GM18498 (cell line): ENCODE measurements at regions not wholly inside any gene's neighbourhood (a gene's known extent, or its start where the extent isn't known, plus 50 kb on each side); places are given as distances from the start of the nearest gene placed in this dataset.
"Not testable (repeated sequence)": the region's sequence is repeated elsewhere in the genome, so short reads cannot be mapped to it uniquely, and the experiment has no call there.

Source experiments
- ATAC-seq: cut with Tn5 transposase; IDR thresholded peaks from one replicate; pipeline ENCODE4 v1.9.1; 2021; ENCODE audit warnings: mild to moderate bottlenecking, moderate library complexity; ENCODE audit not compliant: unreplicated experiment

- ATAC-seq: no peak
Measured at GRCh38 chr20:22842793-22843192, 192.3 kb upstream of the SSTR4 start.

DNA sequence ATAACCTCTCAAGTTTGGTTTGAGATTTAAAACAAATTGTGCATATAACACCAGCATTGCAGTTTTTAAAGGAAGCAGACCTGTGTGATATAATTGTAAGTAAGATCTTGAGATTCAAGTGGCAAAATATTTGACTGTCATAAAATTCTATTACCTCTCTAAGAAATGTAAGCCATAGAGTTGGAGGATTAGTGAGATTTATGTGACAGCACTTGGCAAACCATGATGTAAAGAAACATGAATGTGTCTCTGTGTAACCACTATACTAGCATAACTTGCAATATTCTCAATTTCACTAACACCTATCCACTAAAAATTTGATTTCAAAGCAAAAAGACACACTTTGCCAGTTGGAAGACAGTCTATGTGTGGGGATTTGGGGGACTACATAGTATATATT is 190.2 kb upstream of the SSTR4 start:
- ATAC-seq: no peak

- ATAC-seq: no peak
Measured at GRCh38 chr20:22846863-22847262, 188.2 kb upstream of the SSTR4 start.

DNA sequence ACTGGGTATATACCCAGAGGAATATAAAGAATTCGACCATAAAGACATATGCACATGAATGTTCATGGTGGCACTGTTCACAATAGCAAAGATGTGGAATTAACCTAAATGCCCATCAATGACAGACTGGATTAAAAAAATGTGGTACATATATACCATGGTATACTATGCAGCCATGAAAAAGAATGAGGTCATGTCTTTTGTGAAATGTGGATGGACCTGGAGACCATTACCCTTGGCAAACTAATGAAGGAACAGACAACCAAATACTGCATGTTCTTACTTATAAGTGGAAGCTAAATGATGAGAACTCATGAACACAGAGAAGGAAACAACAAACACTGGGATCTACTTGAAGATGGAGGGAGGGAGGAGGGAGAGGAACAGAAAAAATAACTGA is 186.7 kb upstream of the SSTR4 start:
- no peak for ATAC-seq

DNA sequence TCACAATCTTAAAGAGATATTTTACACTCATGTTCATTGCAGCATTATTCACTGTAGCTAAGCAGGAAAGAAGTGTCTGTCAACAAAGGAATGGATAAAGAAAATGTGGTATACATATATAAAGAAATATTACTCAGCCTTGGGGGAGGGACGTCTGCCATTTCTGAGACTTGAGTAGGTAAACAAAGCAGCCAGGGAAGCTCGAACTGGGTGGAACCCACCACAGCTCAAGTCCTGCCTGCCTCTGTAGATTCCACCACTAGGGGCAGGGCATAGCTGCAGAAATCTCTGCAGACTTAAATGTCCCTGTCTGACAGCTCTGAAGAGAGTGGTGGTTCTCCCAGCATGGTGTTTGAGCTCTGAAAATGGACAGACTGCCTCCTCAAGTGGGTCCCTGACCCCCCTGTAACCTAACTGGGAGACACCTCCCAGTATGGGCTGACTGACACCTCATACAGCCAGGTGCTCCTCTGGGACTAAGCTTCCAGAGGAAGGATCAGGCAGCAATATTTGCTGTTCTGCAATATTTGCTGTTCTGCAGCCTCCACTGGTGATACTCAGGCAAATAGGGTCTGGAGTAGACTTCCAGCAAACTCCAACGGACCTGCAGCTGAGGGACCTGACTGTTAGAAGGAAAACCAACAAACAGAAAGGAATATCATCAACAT is 183.3 kb upstream of the SSTR4 start:
- not testable (repeated sequence) for ATAC-seq

- no peak for ATAC-seq
Measured at GRCh38 chr20:22861231-22861980, 173.7 kb upstream of the SSTR4 start.

DNA sequence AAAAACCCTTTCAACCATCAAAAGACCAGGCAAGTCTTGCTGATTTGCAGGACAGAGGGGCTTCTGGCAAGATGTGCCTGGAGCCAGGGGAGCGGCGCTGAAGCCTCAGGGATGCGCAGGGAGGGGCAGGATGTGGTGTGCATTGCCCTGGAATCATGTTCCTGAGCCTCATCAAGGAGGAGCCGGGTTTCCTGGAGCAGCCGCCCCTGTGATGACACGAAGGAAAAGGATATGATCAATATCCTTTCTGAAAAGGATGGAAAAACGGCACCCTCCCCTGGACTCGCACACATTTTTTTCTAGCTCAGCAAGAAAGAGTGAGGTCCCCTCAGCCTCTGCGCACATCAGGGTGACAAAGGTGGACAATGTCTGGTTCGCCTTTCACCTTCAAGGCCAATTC is 173.1 kb upstream of the SSTR4 start:
- no peak for ATAC-seq

GRCh38 chr20:22862671-22863230 is 172.4 kb upstream of the SSTR4 start:
- ATAC-seq: no peak

DNA sequence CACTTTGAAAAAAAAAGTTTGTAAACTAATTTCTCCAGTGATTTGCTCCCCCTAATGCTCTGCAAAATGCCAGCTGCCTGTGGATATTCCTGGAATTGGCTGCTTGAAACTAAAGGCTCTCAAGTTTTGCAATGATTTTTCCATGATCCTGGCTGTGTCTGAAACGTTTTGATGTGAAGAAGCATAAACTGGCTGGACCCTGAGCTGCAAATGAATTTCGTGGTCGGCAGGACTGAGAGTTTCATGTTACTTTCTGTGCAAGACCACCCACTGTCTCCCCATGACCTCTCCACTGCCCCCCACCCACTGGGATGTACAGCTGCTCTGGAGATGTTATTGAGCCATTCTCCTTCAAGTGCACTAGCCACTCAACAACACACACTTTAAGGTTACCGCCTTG is 171.3 kb upstream of the SSTR4 start:
- no peak for ATAC-seq

GRCh38 chr20:22866812-22867341 is 168.2 kb upstream of the SSTR4 start:
- ATAC-seq: no peak

GRCh38 chr20:22878166-22878565 is 156.9 kb upstream of the SSTR4 start:
- ATAC-seq: no peak

- no peak for ATAC-seq
Measured at GRCh38 chr20:22880277-22880676, 154.8 kb upstream of the SSTR4 start.

DNA sequence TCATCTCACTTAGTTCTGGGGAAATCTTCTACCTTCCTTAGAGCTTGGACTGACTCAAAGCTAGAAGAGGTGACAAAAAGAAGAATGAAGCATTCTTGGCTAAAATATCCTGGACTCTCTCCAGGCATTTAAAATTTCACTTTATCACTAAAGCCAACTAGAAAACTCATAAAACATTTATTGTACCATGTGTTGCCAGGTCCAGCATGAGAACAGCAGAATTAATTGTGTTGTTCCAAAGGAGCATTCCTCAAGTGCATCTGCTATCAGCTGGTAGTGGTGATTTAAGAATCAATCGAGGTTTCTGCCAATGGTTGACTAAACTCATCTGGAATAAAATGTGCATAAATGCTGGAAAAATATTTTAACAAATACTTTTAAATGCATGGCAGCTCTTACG is 147.3 kb upstream of the SSTR4 start:
- ATAC-seq: no peak

DNA sequence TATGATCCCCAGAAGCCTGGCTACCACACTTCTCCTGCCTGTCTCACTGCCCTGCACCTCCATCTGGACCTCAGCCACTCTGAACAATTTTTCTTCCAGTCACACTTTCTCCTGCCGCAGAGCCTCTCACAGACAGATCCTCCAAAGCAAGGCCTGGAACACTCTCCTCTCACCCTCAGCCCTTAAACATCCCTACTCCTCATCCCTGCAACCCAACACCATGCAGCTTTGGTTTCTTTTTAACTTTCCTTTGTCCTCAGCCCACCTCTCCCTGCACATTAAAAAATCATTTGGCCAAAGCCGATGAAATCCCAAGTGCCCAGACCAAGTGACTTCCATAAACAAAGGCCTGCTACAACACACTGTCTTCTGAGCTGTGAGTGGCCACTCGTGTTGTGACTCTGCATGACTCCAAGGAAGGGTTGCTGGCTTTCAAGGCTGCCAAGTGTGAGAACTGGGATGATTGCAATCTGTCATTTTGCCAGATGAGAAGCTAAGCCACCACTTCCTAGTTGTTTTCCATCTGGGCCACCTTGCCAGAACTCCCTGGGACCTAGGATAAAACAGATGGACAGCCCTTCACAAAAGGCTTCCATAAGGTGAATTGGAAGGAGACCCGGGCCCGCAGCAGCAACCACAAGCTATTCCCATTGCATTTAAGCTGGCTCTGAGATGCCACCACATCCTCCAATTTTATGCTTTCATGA is 144.4 kb upstream of the SSTR4 start:
- ATAC-seq: no peak

DNA sequence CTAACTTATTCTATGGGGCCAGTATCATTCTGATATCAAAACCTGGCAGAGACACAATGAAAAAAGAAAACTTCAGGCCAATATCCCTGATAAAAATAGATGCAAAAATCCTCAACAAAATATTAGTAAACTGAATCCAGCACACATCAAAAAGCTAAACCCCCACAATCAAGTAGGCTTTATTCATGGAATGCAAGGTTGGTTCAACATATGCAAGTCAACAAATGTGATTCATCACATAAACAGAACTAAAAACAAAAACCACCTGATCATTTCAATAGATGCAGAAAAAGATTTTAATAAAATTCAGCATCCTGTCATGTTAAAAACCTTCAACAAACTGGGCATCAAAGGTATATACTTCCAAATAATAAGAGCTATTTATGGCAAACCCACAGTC is 133.9 kb upstream of the SSTR4 start:
- no peak for ATAC-seq

DNA sequence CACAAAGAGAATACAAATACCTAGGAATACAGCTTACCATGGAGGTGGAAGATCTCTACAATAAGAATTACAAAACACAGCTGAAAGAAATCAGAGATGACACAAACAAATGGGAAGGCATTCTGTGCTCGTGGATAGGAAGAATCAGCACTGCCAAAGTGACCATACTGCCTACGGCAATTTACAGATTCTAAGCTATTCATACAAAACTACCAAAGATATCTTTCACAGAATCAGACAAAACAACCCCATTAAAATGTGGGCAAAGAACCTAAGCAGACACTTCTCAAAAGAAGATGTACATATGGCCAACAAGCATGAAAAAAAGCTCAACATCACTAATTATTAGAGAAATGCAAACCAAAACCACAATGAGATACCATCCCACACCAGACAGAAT is 133.2 kb upstream of the SSTR4 start:
- ATAC-seq: no peak

GRCh38 chr20:22904386-22904785 is 130.7 kb upstream of the SSTR4 start:
- ATAC-seq: no peak

DNA sequence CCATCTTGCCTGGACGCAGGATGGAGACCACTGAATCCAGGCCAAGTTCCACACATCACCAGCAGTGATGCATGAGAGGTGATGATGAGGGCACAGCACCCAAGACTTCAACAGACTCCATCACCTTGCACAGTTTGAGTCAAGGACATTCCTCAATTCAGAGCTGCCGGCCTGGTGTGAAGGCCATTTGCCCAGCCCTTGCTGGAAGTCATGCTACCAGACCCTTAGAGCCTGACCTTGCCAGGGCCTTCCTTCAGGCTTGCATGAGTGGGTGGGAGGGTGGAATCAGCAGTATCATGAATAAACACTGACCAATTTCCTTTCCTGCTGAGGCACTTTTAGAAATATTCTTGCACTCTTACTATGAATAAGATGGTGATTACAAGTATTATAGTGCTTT is 130.2 kb upstream of the SSTR4 start:
- ATAC-seq: no peak

DNA sequence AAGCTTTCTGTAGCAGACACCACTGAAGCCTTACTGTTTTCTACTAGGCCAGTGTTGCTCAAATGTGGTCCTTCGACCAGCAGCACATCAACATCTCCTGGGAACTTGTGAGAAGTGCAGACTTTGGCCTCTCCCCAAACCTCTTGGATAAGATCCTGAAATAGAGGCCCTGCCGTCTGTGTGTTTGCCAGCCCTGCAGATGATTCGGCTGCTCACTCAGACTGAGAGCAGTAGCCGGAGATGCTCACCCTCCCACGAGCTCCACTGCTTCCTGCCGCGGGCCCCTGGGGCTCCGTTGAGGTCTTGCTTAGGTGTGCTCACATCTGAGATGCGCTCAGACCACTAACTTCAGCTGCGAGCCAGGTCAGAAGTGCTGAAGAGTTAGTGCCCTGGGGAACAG is 129.5 kb upstream of the SSTR4 start:
- no peak for ATAC-seq

DNA sequence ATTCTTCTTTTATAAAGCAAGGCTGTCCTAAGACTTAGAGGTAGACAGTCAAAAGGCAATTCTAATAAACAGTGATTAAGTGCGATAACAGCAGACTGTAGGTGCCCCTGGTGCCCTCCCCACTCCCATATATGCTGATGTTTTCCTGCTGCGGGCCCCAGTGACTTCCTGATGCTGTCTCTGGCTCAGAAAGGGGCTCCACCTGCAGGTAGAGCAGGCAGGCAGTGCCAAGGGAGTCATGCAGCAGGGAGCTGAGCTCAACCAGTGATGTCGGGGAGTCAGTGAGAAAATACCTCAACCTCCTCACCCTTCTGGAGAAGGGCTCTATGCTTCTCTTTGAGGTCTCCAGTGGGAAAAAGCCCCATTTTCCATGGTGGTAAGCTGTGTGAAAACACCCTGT is 126.7 kb upstream of the SSTR4 start:
- ATAC-seq: no peak

- no peak for ATAC-seq
Measured at GRCh38 chr20:22908944-22909343, 126.2 kb upstream of the SSTR4 start.

DNA sequence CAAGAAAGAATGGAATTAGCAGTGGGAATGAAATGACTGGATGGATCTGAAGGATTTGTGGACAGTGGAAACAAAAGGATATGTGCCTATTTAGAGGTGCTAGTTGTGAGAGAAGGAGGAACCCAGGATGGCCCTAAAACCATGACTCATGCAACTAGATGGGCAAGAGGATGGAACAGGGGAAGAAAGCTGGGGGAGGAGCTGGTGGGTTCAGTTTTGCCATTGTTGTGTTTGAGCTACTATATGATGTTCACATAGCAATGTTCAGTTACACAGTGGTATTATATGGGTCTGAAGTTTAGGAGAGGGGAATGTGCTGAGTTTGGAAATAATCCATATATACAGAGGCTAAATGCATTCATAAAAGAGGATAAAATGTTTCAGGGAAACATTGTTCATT is 125.7 kb upstream of the SSTR4 start:
- ATAC-seq: no peak
